K562 (cell line): ENCODE measurements at regions not wholly inside any gene's neighbourhood (a gene's known extent, or its start where the extent isn't known, plus 50 kb on each side); places are given as distances from the start of the nearest gene placed in this dataset.

Experiments
- ATAC-seq: fragments of 200-7000 bp; cut with Tn5 transposase; 3 replicates; pipeline ENCODE4 v1.9.1; 2020; ENCODE audit warnings: moderate library complexity
- BruUV-seq: library from RNA; stranded (reverse); fragments of 400-500 nt; replicated peaks from 2 replicates; lab custom pipeline; 2021; lab: Mats Ljungman, UMichigan
- CTCF ChIA-PET: fragments of 300-600 bp; formaldehyde crosslinking; extraction: SDS; loops from one replicate; lab custom pipeline; 2021; ENCODE audit warnings: low intra/inter-chr PET ratio; lab: Yijun Ruan, JAX
- POLR2A ChIA-PET: fragments of 300-600, 350-650 bp; sonication (Branson Sonifier 250); formaldehyde crosslinking; extraction: SDS; loops from one replicate; lab custom pipeline; 2021; ENCODE audit warnings: antibody characterized with exemption, inconsistent platforms; lab: Yijun Ruan, JAX
- DNase-seq, 4 experiments: peaks; one replicate each; pipeline versions ENCODE4 v3.0.0 to v3.0.0-alpha.2; 2011 to 2018; ENCODE audit warnings: low spot score in 3 of 4, mixed read lengths in 3 of 4; ENCODE audit errors: extremely low read depth in 1 of 4
- FAIRE-seq: peaks from 2 replicates; lab custom pipeline; 2011; peaks lifted over from hg19 to GRCh38; lab: Jason Lieb, UNC
- H2AFZ ChIP-seq: 2 replicates; pipeline ENCODE4 v1.6.0; 2011; ENCODE audit warnings: low read depth, low read length, control low read depth, inconsistent platforms
- H3K27ac ChIP-seq: fragments of 200-600 bp; 3 replicates; pipeline ENCODE4 v1.8.0; 2011; ENCODE audit warnings: low read depth, mild to moderate bottlenecking, control low read depth, inconsistent platforms, low read length, moderate library complexity, mixed read lengths; ENCODE audit errors: extremely low read depth
- H3K27me3 ChIP-seq, 2 experiments: fragments of 300-600 bp in 1 of 2; 2 replicates in 1 of 2; 3 replicates in 1 of 2; pipeline versions ENCODE4 v1.6.0 to v1.8.0; 2011; ENCODE audit warnings: inconsistent platforms in 2 of 2, low read length in 2 of 2, mild to moderate bottlenecking in 1 of 2, mixed read lengths in 1 of 2, moderate library complexity in 1 of 2; ENCODE audit not compliant: control insufficient read depth in 2 of 2, insufficient read depth in 2 of 2
- H3K36me3 ChIP-seq: fragments of 300-600 bp; 3 replicates; pipeline ENCODE4 v1.8.0; 2011; ENCODE audit warnings: mild to moderate bottlenecking, low read length, inconsistent platforms; ENCODE audit not compliant: control insufficient read depth, insufficient read depth
- H3K4me1 ChIP-seq, 2 experiments: fragments of 200-600 bp in 1 of 2; replicated peaks in 1 of 2; 2 replicates in 1 of 2; 3 replicates in 1 of 2; pipeline versions ENCODE4 v1.5.1 to v1.8.0; 2011; ENCODE audit warnings: inconsistent platforms in 2 of 2, low read length in 2 of 2, mild to moderate bottlenecking in 1 of 2, mixed read lengths in 1 of 2, moderate library complexity in 1 of 2; ENCODE audit not compliant: control insufficient read depth in 2 of 2, insufficient read depth in 2 of 2
- H3K4me2 ChIP-seq: 2 replicates; pipeline ENCODE4 v1.6.1; 2011; ENCODE audit warnings: low read length, control low read depth, inconsistent platforms, mixed read lengths; ENCODE audit not compliant: insufficient read depth
- H3K4me3 ChIP-seq: fragments of 200-600 bp; sonication (generic), shearing (Covaris generic); 2 replicates; pipeline ENCODE4 v1.5.1; 2016; ENCODE audit warnings: control low read depth, inconsistent platforms
- H3K79me2 ChIP-seq: fragments of 200-600 bp; 3 replicates; pipeline ENCODE4 v1.8.0; 2011; ENCODE audit warnings: low read length, inconsistent platforms; ENCODE audit not compliant: control insufficient read depth, insufficient read depth
- H3K9ac ChIP-seq, 2 experiments: 2 replicates each; pipeline versions ENCODE4 v1.6.0 to v1.6.1; 2011; ENCODE audit warnings: low read depth in 2 of 2, low read length in 2 of 2, control low read depth in 1 of 2, inconsistent platforms in 1 of 2, mild to moderate bottlenecking in 1 of 2, mixed read lengths in 1 of 2; ENCODE audit not compliant: insufficient read depth in 1 of 2
- H3K9me1 ChIP-seq: one replicate; pipeline ENCODE4 v1.6.0; 2011; ENCODE audit warnings: inconsistent platforms, mild to moderate bottlenecking, low read length, moderate library complexity; ENCODE audit not compliant: control insufficient read depth, insufficient read depth
- H3K9me3 ChIP-seq: replicated peaks from 2 replicates; pipeline ENCODE4 v1.5.1; 2011; ENCODE audit warnings: low read depth, low read length, inconsistent platforms; ENCODE audit not compliant: control insufficient read depth, insufficient read depth
- H4K20me1 ChIP-seq: replicated peaks from 2 replicates; pipeline ENCODE4 v1.6.1; 2011; ENCODE audit warnings: low read length, inconsistent platforms, mixed read lengths; ENCODE audit not compliant: control insufficient read depth, insufficient read depth
- ARID1B ChIP-seq: fragments of 450-650 bp; IDR thresholded peaks from 2 replicates; pipeline ENCODE4 v1.6.1; 2016; ENCODE audit warnings: antibody characterized with exemption, mild to moderate bottlenecking, inconsistent platforms
- CBX2 ChIP-seq: fragments of 200-600 bp; sonication (generic); IDR thresholded peaks from one replicate; pipeline ENCODE4 v1.6.1; 2012; ENCODE audit warnings: mild to moderate bottlenecking, low read length, inconsistent platforms; ENCODE audit not compliant: insufficient read depth, poor library complexity, severe bottlenecking
- ELK1 ChIP-seq: sonication (generic); formaldehyde crosslinking; IDR thresholded peaks from 2 replicates; pipeline ENCODE4 v1.8.1; 2022; ENCODE audit warnings: missing genetic modification reagents
- FOXA3 ChIP-seq, 2 experiments: fragments of 450-650 bp in 1 of 2; sonication (generic) in 1 of 2; formaldehyde crosslinking; IDR thresholded peaks in 1 of 2; conservative IDR thresholded peaks in 1 of 2; 2 replicates each; pipeline versions ENCODE4 v1.4.0 to v1.8.0; 2020 to 2022; ENCODE audit warnings: mild to moderate bottlenecking in 2 of 2, missing genetic modification reagents in 1 of 2
- FOXJ2 ChIP-seq: fragments of 200-800 bp; sonication (Bioruptor generic); IDR thresholded peaks from 2 replicates; pipeline ENCODE4 v1.6.1; 2016; ENCODE audit warnings: missing genetic modification characterization, missing compliant biosample characterization
- KDM4B ChIP-seq, 2 experiments: fragments of 450-650 bp in 1 of 2; sonication (generic) in 1 of 2; IDR thresholded peaks; 2 replicates each; pipeline ENCODE4 v1.6.1; 2016 to 2017; ENCODE audit warnings: borderline replicate concordance in 2 of 2, antibody characterized with exemption in 1 of 2, low read depth in 1 of 2, mild to moderate bottlenecking in 1 of 2
- MEF2A ChIP-seq: IDR thresholded peaks from 2 replicates; pipeline ENCODE4 v1.6.1; 2011; ENCODE audit warnings: low read depth, mild to moderate bottlenecking, low read length, moderate library complexity; ENCODE audit not compliant: control insufficient read depth
- RBM34 ChIP-seq: fragments of 200-400 bp; formaldehyde crosslinking; IDR thresholded peaks from 2 replicates; pipeline ENCODE4 v1.6.1; 2018; ENCODE audit warnings: low read length, borderline replicate concordance; ENCODE audit not compliant: insufficient read depth
- VEZF1 ChIP-seq: fragments of 200-800 bp; sonication (Bioruptor generic); IDR thresholded peaks from 2 replicates; pipeline ENCODE4 v1.6.1; 2017; ENCODE audit warnings: missing genetic modification characterization, missing compliant biosample characterization
- ZNF507 ChIP-seq: conservative IDR thresholded peaks from 2 replicates; pipeline ENCODE4 v1.6.1; 2017; ENCODE audit warnings: missing genetic modification characterization, missing compliant biosample characterization
- WGBS: fragments of 100-300 bp; shearing (Covaris generic); methylation state at CpG from one replicate; pipeline ENCODE4 v1.1.6; 2016; ENCODE audit warnings: low coverage, mixed read lengths; ENCODE audit not compliant: insufficient coverage; ENCODE audit errors: missing lambda C conversion rate; 5-methylcytosine and 5-hydroxymethylcytosine counted together
- in situ Hi-C: fragments of 300-500 bp; cut with MboI; formaldehyde crosslinking; loops from 4 replicates; pipeline ENCODE4 v1.15.0; 2018; ENCODE audit warnings: inconsistent platforms, mixed read lengths
- intact Hi-C: fragments of 100-400 bp; cut with micrococcal nuclease; formaldehyde crosslinking; loops from 2 replicates; pipeline ENCODE4 v1.14.2; 2022
- TF ChIP-seq, protein P1 (sequence below): fragments of 450-650 bp; formaldehyde crosslinking; IDR thresholded peaks from 2 replicates; pipeline ENCODE4 v1.4.0; 2020; ENCODE audit warnings: mild to moderate bottlenecking, moderate library complexity
- TF ChIP-seq, protein P2 (sequence below): conservative IDR thresholded peaks from 2 replicates; pipeline ENCODE4 v1.6.1; 2011; ENCODE audit warnings: low read depth, mild to moderate bottlenecking, low read length; ENCODE audit not compliant: control insufficient read depth

GRCh38 chr6:92623431-92623830 is 795.9 kb downstream of the EPHA7 start:
- no peak overlapping the region for H3K4me3 ChIP-seq
- in situ Hi-C loops = no loop called here
- H3K9me1 ChIP-seq = no peaks in the 10 kb centered on the region
- no peaks in the 10 kb centered on the region for H3K36me3 ChIP-seq
- ChIA-PET CTCF (no interaction called here), POLR2A (no interaction called here)
- no peak overlapping the region for H2AFZ ChIP-seq
- no peak for DNase-seq
- H3K9ac ChIP-seq = no peak overlapping the region
- no peaks in the 10 kb centered on the region for H3K27me3 ChIP-seq
- no peak overlapping the region for H3K27ac ChIP-seq
- ATAC-seq = no peak
- no TSS peak for BruUV-seq
- TF ChIP-seq ELK1 (CRISPR knock-in tag) (no peak), KDM4B (IDR thresholded peaks at IDR 0.05; ENCODE audit: borderline replicate concordance in 2 of 2, low read depth in 1 of 2) (no peak), FOXA3 (CRISPR knock-in tag; conservative IDR thresholded peaks at IDR 0.05 in 1 of 2, IDR thresholded peaks at IDR 0.05 in 1 of 2) (no peak), RBM34 (no peak), FOXJ2 (tag) (no peak), VEZF1 (CRISPR knock-in tag) (no peak), CBX2 (no peak), MEF2A (no peak), ARID1B (no peak), ZNF507 (tag) (no peak)
- TF ChIP-seq, protein P1, sequence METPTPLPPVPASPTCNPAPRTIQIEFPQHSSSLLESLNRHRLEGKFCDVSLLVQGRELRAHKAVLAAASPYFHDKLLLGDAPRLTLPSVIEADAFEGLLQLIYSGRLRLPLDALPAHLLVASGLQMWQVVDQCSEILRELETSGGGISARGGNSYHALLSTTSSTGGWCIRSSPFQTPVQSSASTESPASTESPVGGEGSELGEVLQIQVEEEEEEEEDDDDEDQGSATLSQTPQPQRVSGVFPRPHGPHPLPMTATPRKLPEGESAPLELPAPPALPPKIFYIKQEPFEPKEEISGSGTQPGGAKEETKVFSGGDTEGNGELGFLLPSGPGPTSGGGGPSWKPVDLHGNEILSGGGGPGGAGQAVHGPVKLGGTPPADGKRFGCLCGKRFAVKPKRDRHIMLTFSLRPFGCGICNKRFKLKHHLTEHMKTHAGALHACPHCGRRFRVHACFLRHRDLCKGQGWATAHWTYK (CRISPR knock-in tag) = no peak
- TF ChIP-seq, protein P2, sequence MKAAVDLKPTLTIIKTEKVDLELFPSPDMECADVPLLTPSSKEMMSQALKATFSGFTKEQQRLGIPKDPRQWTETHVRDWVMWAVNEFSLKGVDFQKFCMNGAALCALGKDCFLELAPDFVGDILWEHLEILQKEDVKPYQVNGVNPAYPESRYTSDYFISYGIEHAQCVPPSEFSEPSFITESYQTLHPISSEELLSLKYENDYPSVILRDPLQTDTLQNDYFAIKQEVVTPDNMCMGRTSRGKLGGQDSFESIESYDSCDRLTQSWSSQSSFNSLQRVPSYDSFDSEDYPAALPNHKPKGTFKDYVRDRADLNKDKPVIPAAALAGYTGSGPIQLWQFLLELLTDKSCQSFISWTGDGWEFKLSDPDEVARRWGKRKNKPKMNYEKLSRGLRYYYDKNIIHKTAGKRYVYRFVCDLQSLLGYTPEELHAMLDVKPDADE = no peak
- TF ChIP-seq, all 486 proteins: peak for 0
- intact Hi-C loops = no loop called here
- H3K4me2 ChIP-seq = no peak overlapping the region
- no peaks in the 10 kb centered on the region for H3K9me3 ChIP-seq
- no peaks in the 10 kb centered on the region for H4K20me1 ChIP-seq
- H3K79me2 ChIP-seq = no peaks in the 10 kb centered on the region
- FAIRE-seq = no peak
- 0% methylated on average over 2 of the region's 2 CpGs for WGBS
- no peaks in the 10 kb centered on the region for H3K4me1 ChIP-seq
